Endothelial cell of umbilical vein (primary cell): ENCODE measurements at regions not wholly inside any gene's neighbourhood (a gene's known extent, or its start where the extent isn't known, plus 50 kb on each side); places are given as distances from the start of the nearest gene placed in this dataset.

Experiments used
- BruUV-seq: library from RNA; stranded (reverse); fragments of 400-500 nt; replicated peaks from 2 replicates; lab custom pipeline; 2021; lab: Mats Ljungman, UMichigan
- CTCF ChIA-PET: fragments of 300-600, 350-600 bp; sonication (Branson Sonifier 250); formaldehyde crosslinking; loops from one replicate; lab custom pipeline; 2021; ENCODE audit warnings: antibody characterized with exemption, inconsistent platforms; lab: Charles Lee
- POLR2A ChIA-PET: fragments of 300-600, 350-600 bp; sonication (Branson Sonifier 250); formaldehyde crosslinking; loops from one replicate; lab custom pipeline; 2021; ENCODE audit warnings: antibody characterized with exemption, inconsistent platforms; lab: Charles Lee
- DNase-seq: peaks from one replicate; pipeline ENCODE4 v3.0.0-alpha.2; 2011; ENCODE audit warnings: low read depth, low spot score
- FAIRE-seq: peaks from 2 replicates; lab custom pipeline; 2011; peaks lifted over from hg19 to GRCh38; lab: Jason Lieb, UNC
- H2AFZ ChIP-seq: 2 replicates; pipeline ENCODE4 v1.6.0; 2012; ENCODE audit warnings: low read depth, low read length, control low read depth, inconsistent platforms
- H3K27ac ChIP-seq: 2 replicates; pipeline ENCODE4 v1.5.1; 2011; ENCODE audit warnings: low read depth, mild to moderate bottlenecking, control low read depth, low read length, moderate library complexity; ENCODE audit not compliant: insufficient read depth
- H3K27me3 ChIP-seq, 2 experiments: 2 replicates each; pipeline versions ENCODE4 v1.6.0 to v1.6.1; 2011; ENCODE audit warnings: low read length in 2 of 2, mixed read lengths in 1 of 2; ENCODE audit not compliant: control insufficient read depth in 2 of 2, insufficient read depth in 2 of 2
- H3K36me3 ChIP-seq, 2 experiments: 2 replicates in 1 of 2; 3 replicates in 1 of 2; pipeline ENCODE4 v1.5.1; 2011; ENCODE audit warnings: low read length in 2 of 2, mild to moderate bottlenecking in 1 of 2, moderate library complexity in 1 of 2; ENCODE audit not compliant: control insufficient read depth in 2 of 2, insufficient read depth in 2 of 2; ENCODE audit errors: extremely low read depth in 1 of 2
- H3K4me1 ChIP-seq: 3 replicates; pipeline ENCODE4 v1.5.1; 2011; ENCODE audit warnings: mild to moderate bottlenecking, low read length; ENCODE audit not compliant: control insufficient read depth, insufficient read depth; ENCODE audit errors: extremely low read depth
- H3K4me2 ChIP-seq: 2 replicates; pipeline ENCODE4 v1.6.1; 2011; ENCODE audit warnings: low read length, control low read depth, mixed read lengths; ENCODE audit not compliant: insufficient read depth
- H3K4me3 ChIP-seq, 3 experiments: fragments of 200-600 bp in 1 of 3; sonication (generic), shearing (Covaris generic) in 1 of 3; replicated peaks in 1 of 3; 2 replicates each; pipeline ENCODE4 v1.5.1; 2011 to 2016; ENCODE audit warnings: control low read depth in 3 of 3, low read length in 3 of 3, mild to moderate bottlenecking in 2 of 3, inconsistent platforms in 1 of 3, low read depth in 1 of 3, moderate library complexity in 1 of 3; ENCODE audit not compliant: insufficient read depth in 1 of 3
- H3K79me2 ChIP-seq: 2 replicates; pipeline ENCODE4 v1.6.0; 2012; ENCODE audit warnings: low read length, inconsistent platforms; ENCODE audit not compliant: control insufficient read depth, insufficient read depth
- H3K9ac ChIP-seq: replicated peaks from 2 replicates; pipeline ENCODE3; 2011; ENCODE audit warnings: low read length, control low read depth; ENCODE audit not compliant: insufficient read depth; ENCODE audit errors: extremely low read depth
- H3K9me1 ChIP-seq: replicated peaks from 3 replicates; pipeline ENCODE4 v1.6.0; 2011; ENCODE audit warnings: mild to moderate bottlenecking, low read length; ENCODE audit not compliant: control insufficient read depth, insufficient read depth; ENCODE audit errors: extremely low read depth
- H3K9me3 ChIP-seq: replicated peaks from 2 replicates; pipeline ENCODE4 v1.5.1; 2012; ENCODE audit warnings: low read length, inconsistent platforms; ENCODE audit not compliant: control insufficient read depth, insufficient read depth
- H4K20me1 ChIP-seq: replicated peaks from 2 replicates; pipeline ENCODE3; 2011; ENCODE audit warnings: mild to moderate bottlenecking, low read length; ENCODE audit not compliant: control insufficient read depth, insufficient read depth; ENCODE audit errors: extremely low read depth
- CTCF ChIP-seq, 2 donors: IDR thresholded peaks; 1 replicate in 1 of 2; 2 replicates in 1 of 2; pipeline ENCODE4 v1.5.1; 2011; ENCODE audit warnings: low read length in 2 of 2, mild to moderate bottlenecking in 2 of 2, moderate library complexity in 2 of 2, control low read depth in 1 of 2, inconsistent platforms in 1 of 2, low read depth in 1 of 2; ENCODE audit not compliant: insufficient read depth in 1 of 2; ENCODE audit errors: extremely low read depth in 1 of 2
- EZH2 ChIP-seq: IDR thresholded peaks from 2 replicates; pipeline ENCODE4 v1.6.1; 2012; ENCODE audit warnings: borderline replicate concordance, low read depth, mild to moderate bottlenecking, moderate library complexity, low read length, inconsistent platforms; ENCODE audit not compliant: severe bottlenecking
- FOS ChIP-seq: IDR thresholded peaks from 2 replicates; pipeline ENCODE4 v1.6.1; 2011; ENCODE audit warnings: mild to moderate bottlenecking, low read length, moderate library complexity, borderline replicate concordance; ENCODE audit not compliant: insufficient read depth
- GATA2 ChIP-seq: IDR thresholded peaks from 2 replicates; pipeline ENCODE4 v1.7.0; 2011; ENCODE audit warnings: low read depth, mild to moderate bottlenecking, moderate library complexity, mixed read lengths, low read length; ENCODE audit not compliant: insufficient read length, insufficient read depth
- JUN ChIP-seq: IDR thresholded peaks from 2 replicates; pipeline ENCODE4 v1.6.1; 2011; ENCODE audit warnings: borderline replicate concordance, low read depth; ENCODE audit not compliant: insufficient read length, insufficient read depth
- MAX ChIP-seq: IDR thresholded peaks from 2 replicates; pipeline ENCODE4 v1.6.1; 2011; ENCODE audit not compliant: insufficient read depth, insufficient read length
- MYC ChIP-seq: IDR thresholded peaks from one replicate; pipeline ENCODE4 v1.6.1; 2011; ENCODE audit warnings: mild to moderate bottlenecking, low read depth, low read length
- POLR2A ChIP-seq: IDR thresholded peaks from 2 replicates; pipeline ENCODE4 v1.6.1; 2012; ENCODE audit warnings: low read depth, mild to moderate bottlenecking, control low read depth, low read length
- POLR2AphosphoS5 ChIP-seq: IDR thresholded peaks from 2 replicates; pipeline ENCODE4 v1.6.1; 2012; ENCODE audit warnings: low read depth, mild to moderate bottlenecking, control low read depth, low read length, moderate library complexity; ENCODE audit not compliant: insufficient read depth
- dilution Hi-C: fragments of 300-500 bp; cut with MboI; formaldehyde crosslinking; loops from one replicate; pipeline ENCODE4 v1.15.0; 2019; ENCODE audit warnings: low sequenced_read_pairs; ENCODE audit not compliant: extremely low pct_ligation_motif_present
- intact Hi-C: fragments of 100-400 bp; cut with micrococcal nuclease; formaldehyde crosslinking; loops from one replicate; pipeline ENCODE4 v1.10.0; 2022

- no peak for DNase-seq
- FAIRE-seq, result no peak
- H4K20me1 ChIP-seq, result no peaks in the 10 kb centered on the region
- H3K79me2 ChIP-seq, result no peaks in the 10 kb centered on the region
- H3K4me2 ChIP-seq, result no peak overlapping the region
- no peaks in the 10 kb centered on the region for H3K9me1 ChIP-seq
- H3K9me3 ChIP-seq, result no peaks in the 10 kb centered on the region
- dilution Hi-C loops (no loop called here), intact Hi-C loops (no loop called here)
- no peak overlapping the region for H2AFZ ChIP-seq
- POLR2A ChIA-PET, result no interaction called here
- H3K36me3 ChIP-seq, result no peaks in the 10 kb centered on the region
- no peak overlapping the region for H3K4me3 ChIP-seq
- no TSS peak for BruUV-seq
- no peak overlapping the region for H3K9ac ChIP-seq
- no peak for TF ChIP-seq MYC
- TF ChIP-seq POLR2AphosphoS5, result no peak
- TF ChIP-seq JUN, result no peak
- TF ChIP-seq FOS, result no peak
- TF ChIP-seq POLR2A, result no peak
- TF ChIP-seq CTCF (IDR thresholded peaks at IDR 0.05; ENCODE audit: extremely low read depth in 1 of 2, insufficient read depth in 1 of 2, low read depth in 1 of 2, low read length in 2 of 2), result no peak
- no peak for TF ChIP-seq GATA2
- no peak for TF ChIP-seq MAX
- no peak for TF ChIP-seq EZH2
- H3K27me3 ChIP-seq, result no peaks in the 10 kb centered on the region
- no peak overlapping the region for H3K27ac ChIP-seq
- CTCF ChIA-PET, result no interaction called here
- no peaks in the 10 kb centered on the region for H3K4me1 ChIP-seq
Measured at GRCh38 chr20:21028921-21029320, 77.2 kb downstream of the LINC00237 start.
